A549 (cell line): ENCODE measurements at regions not wholly inside any gene's neighbourhood (a gene's known extent, or its start where the extent isn't known, plus 50 kb on each side); places are given as distances from the start of the nearest gene placed in this dataset.

ENCODE experiments used
- BHLHE40 ChIP-seq: IDR thresholded peaks from 2 replicates; pipeline ENCODE4 v1.6.1; 2012; ENCODE audit warnings: low read depth, low read length, inconsistent platforms
- CBX2 ChIP-seq: fragments of 200-600 bp; sonication (generic); IDR thresholded peaks from 2 replicates; pipeline ENCODE4 v1.6.1; 2016; ENCODE audit warnings: low read depth, mild to moderate bottlenecking, borderline replicate concordance
- CHD2 ChIP-seq: fragments of 150-350 bp; IDR thresholded peaks from 2 replicates; pipeline ENCODE4 v1.6.1; 2014; ENCODE audit warnings: low read length; ENCODE audit not compliant: partially characterized antibody
- CTCF ChIP-seq: fragments of >200 bp; sonication (Bioruptor Twin); formaldehyde crosslinking; IDR thresholded peaks from 3 replicates; pipeline ENCODE4 v1.5.1; 2016
- EHF ChIP-seq: fragments of 250-450 bp; sonication (Bioruptor Pico); IDR thresholded peaks from 2 replicates; pipeline ENCODE4 v1.5.0; 2020; ENCODE audit warnings: mild to moderate bottlenecking
- ELK1 ChIP-seq: fragments of 150-350 bp; IDR thresholded peaks from 2 replicates; pipeline ENCODE4 v1.6.1; 2014; ENCODE audit warnings: low read depth, mild to moderate bottlenecking, low read length
- HMGXB4 ChIP-seq: fragments of 250-450 bp; sonication (Bioruptor Pico); IDR thresholded peaks from 2 replicates; pipeline ENCODE4 v1.5.0; 2021; ENCODE audit warnings: mild to moderate bottlenecking, moderate library complexity, borderline replicate concordance
- JUNB ChIP-seq: fragments of >200 bp; sonication (Bioruptor Twin); formaldehyde crosslinking; IDR thresholded peaks from 2 replicates; pipeline ENCODE4 v1.6.1; 2016
- MAX ChIP-seq: IDR thresholded peaks from 2 replicates; pipeline ENCODE4 v1.6.1; 2012
- PHF8 ChIP-seq: fragments of 200-600 bp; sonication (generic); IDR thresholded peaks from 2 replicates; pipeline ENCODE4 v1.6.1; 2016; ENCODE audit warnings: low read depth, mild to moderate bottlenecking, antibody characterized with exemption, moderate library complexity, borderline replicate concordance
- POLR2A ChIP-seq: IDR thresholded peaks from 2 replicates; pipeline ENCODE4 v1.6.1; 2012; ENCODE audit warnings: mild to moderate bottlenecking, low read length
- RAD21 ChIP-seq, 2 experiments: fragments of >200 bp in 1 of 2; sonication (Bioruptor Twin) in 1 of 2; formaldehyde crosslinking in 1 of 2; IDR thresholded peaks in 1 of 2; conservative IDR thresholded peaks in 1 of 2; 2 replicates in 1 of 2; 3 replicates in 1 of 2; pipeline ENCODE4 v1.6.1; 2012 to 2018; ENCODE audit warnings: inconsistent platforms in 1 of 2

GRCh38 chr11:19519353-19519752, 193.3 kb upstream of the NAV2 start:
- TF ChIP-seq CTCF = no peak
- TF ChIP-seq CBX2 = no peak
- TF ChIP-seq JUNB = no peak
- TF ChIP-seq POLR2A = no peak
- no peak for TF ChIP-seq HMGXB4 (CRISPR knock-in tag)
- no peak for TF ChIP-seq MAX
- TF ChIP-seq CHD2 = no peak
- 0 out of 5 replicates have a peak, but pooled peaks of 1 of the 2 experiments have one; percentile 19 for TF ChIP-seq RAD21 (conservative IDR thresholded peaks at IDR 0.05 in 1 of 2, IDR thresholded peaks at IDR 0.05 in 1 of 2)
- TF ChIP-seq ELK1 = no peak
- TF ChIP-seq BHLHE40 = no peak
- no peak for TF ChIP-seq EHF
- TF ChIP-seq PHF8 = no peak
